GM18867 (cell line): ENCODE measurements at regions not wholly inside any gene's neighbourhood (a gene's known extent, or its start where the extent isn't known, plus 50 kb on each side); places are given as distances from the start of the nearest gene placed in this dataset.

Source experiments
- ATAC-seq: cut with Tn5 transposase; IDR thresholded peaks from one replicate; pipeline ENCODE4 v1.9.1; 2021; ENCODE audit warnings: mild to moderate bottlenecking, moderate library complexity; ENCODE audit not compliant: unreplicated experiment

DNA sequence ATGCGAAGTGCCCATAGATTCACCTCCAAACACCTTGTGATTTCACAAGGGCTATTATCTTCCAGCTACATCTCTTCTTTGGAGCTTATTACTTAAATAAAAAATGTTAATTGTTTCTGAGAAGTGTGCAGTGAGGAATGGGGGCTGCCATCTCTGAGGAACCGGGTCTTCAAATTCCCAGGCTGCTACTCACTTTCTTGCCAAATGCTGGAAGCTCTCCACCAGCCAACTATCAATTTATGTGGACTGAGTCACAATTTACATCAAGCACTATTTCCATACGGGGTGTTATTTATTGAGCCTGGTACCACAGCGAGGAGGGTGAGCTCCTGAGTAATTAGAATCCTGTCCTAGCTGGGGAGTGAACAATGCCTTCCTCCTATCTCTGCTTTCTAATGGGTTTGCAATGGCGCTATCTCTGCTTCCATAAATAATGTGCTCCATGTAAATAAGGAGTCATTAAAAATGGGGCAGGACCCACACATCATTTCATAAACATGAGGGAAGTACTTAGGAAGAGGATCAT lies 898.3 kb downstream of the VRK1 start:
- no peak for ATAC-seq

DNA sequence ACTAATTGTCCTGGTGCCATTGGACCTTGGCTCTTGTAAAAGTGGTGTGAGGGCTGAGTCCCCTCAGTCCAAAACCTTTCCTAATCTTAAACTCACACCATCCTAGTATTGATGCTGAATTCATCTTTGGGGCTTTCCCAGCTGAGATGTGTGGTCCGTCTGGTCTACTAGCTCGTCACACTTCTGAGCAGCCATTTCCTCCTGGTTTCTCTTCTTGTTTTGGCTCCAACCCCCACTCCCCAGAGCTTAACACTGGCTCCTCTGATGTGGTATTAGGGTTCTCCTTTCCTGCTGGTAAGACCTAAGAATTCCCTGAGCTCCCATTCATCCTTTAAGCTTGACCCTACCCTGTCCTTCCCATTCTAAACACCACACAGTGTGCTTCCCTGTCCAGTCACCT lies 900.6 kb downstream of the VRK1 start:
- ATAC-seq: peak; percentile 67

- no peak for ATAC-seq
These were observed 901.8 kb downstream of the VRK1 start for GRCh38 chr14:97699026-97699425.

GRCh38 chr14:97703006-97703760 lies 906.0 kb downstream of the VRK1 start:
- ATAC-seq: peak; percentile 42

GRCh38 chr14:97704316-97704885 lies 907.2 kb downstream of the VRK1 start:
- ATAC-seq: no peak

DNA sequence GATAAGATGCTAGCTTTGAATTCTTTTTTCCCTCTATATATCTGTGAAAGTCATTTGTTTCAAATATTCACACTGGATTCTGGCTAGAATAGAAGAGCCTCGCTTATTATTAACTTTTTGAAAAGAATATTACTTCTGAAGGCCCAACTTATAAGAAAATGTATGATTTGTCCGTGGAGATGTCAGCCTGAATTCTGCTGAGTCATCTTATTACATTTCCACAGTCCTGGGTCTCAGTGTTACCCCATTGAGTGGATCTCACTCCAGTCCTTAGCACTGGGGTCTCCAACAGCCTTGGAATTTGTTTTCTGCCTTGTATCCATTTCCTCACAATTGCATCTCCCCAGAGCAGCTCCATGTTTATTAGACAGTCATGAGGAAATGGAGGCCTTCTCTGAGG lies 907.9 kb downstream of the VRK1 start:
- ATAC-seq: no peak

DNA sequence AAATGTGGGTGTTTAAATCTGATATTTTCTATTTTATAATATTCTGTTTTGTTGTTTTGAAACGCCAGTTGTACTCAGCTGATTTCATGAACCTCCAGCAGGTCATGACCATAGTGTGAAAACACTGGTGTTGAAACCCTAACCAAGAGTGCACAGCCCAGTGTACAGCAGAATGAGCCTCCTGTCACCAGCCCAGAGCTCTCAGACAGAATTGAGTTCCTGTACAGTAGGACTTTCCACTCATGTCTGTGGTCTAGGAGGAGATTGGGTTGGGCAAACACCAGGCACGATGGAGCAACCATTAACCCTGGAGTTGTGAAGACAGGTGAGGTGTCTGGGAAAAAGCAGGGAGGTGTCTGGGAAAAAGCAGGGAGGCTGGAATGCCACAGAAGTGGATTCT lies 908.8 kb downstream of the VRK1 start:
- ATAC-seq: no peak

GRCh38 chr14:97706819-97707218 lies 909.6 kb downstream of the VRK1 start:
- no peak for ATAC-seq

- ATAC-seq: peak; percentile 71
These were observed 910.4 kb downstream of the VRK1 start for GRCh38 chr14:97707603-97708002.

DNA sequence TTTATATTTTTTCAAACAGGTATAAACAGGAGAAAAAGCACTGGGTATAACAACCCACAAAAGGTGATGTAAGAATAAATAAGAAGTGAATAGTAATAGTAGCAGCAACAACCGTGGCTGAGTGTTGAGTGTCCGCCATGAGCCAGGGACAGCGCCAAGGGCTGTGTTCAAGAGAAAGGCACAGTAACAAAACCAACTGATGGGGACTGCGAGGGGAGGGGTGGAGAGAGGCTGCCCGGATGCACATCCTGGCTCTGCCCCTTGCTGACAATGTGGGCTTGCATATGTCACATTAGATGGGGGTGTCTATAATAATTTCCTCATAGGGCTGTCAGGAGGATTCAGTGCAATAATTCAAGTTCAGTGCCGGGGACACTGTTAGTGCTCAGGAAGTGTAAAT lies 912.4 kb downstream of the VRK1 start:
- no peak for ATAC-seq

GRCh38 chr14:97710726-97711125 lies 913.5 kb downstream of the VRK1 start:
- ATAC-seq: no peak

GRCh38 chr14:97712471-97712870 lies 915.3 kb downstream of the VRK1 start:
- ATAC-seq: no peak

GRCh38 chr14:97713023-97713422 lies 915.8 kb downstream of the VRK1 start:
- no peak for ATAC-seq

GRCh38 chr14:97718886-97719442 lies 921.8 kb downstream of the VRK1 start:
- ATAC-seq: no peak

- ATAC-seq: no peak
These were observed 922.7 kb downstream of the VRK1 start for GRCh38 chr14:97719931-97720330.

DNA sequence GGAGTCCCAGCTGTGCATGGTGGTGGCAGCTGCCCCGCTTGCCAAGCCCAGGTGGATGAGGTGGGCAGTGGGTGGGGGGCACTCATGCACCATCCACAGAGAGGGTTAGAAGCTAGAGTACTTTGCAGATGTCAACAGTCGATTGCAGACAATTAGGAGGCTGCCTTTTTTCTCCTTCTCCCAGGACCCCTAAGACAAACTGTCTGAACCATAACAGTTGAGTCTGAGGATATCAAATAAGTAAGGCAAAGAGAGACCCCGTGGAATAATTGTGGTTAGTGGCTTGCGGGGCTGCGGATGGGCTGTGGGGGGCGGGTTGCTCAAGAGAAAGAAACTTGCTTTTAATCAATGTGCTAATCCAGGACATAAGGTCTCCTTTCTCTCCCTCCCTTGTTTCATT lies 926.2 kb downstream of the VRK1 start:
- no peak for ATAC-seq

- no peak for ATAC-seq
These were observed 926.6 kb downstream of the VRK1 start for GRCh38 chr14:97723819-97724218.

- no peak for ATAC-seq
These were observed 927.1 kb downstream of the VRK1 start for GRCh38 chr14:97724265-97724731.

- ATAC-seq: no peak
These were observed 929.5 kb downstream of the VRK1 start for GRCh38 chr14:97726676-97727075.

DNA sequence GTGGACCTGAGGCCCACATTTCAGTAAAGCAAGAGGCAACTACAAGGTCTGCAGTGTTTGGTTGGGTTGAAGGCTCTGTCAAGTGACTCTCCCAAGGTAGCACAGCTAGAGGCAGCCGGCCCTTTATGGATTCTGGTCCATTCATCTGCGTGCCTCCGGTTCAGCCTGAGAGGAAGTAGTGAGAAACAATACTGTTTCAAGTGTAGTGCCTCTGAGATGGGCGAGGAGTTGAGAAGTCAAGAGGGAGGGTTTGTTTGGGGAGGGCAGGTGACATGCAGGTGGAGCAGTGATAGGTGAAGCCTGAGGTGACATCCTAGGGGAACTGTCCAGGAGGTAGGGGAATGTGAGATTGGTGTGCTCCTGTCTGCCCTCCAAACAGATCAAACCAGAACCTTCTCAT lies 933.5 kb downstream of the VRK1 start:
- no peak for ATAC-seq

GRCh38 chr14:97731800-97732199 lies 934.6 kb downstream of the VRK1 start:
- ATAC-seq: no peak

- ATAC-seq: no peak
These were observed 950.1 kb downstream of the VRK1 start for GRCh38 chr14:97747316-97747715.
